Peyer's patch (tissue), 4 donors: ENCODE measurements at regions not wholly inside any gene's neighbourhood (a gene's known extent, or its start where the extent isn't known, plus 50 kb on each side); places are given as distances from the start of the nearest gene placed in this dataset.
"Not testable (repeated sequence)": the region's sequence is repeated elsewhere in the genome, so short reads cannot be mapped to it uniquely, and the experiment has no call there.

Source experiments
- DNase-seq, 3 donors: peaks; one replicate each; pipeline ENCODE4 v3.0.0-alpha.2; 2017 to 2019
- H3K27ac ChIP-seq, 4 donors: fragments of 200-600 bp; sonication (generic); one replicate each; pipeline ENCODE4 v1.5.1; 2016 to 2019
- H3K27me3 ChIP-seq, 2 donors: fragments of 200-600 bp; sonication (generic); one replicate each; pipeline ENCODE4 v1.5.1; 2019
- H3K36me3 ChIP-seq, 3 donors: fragments of 200-600 bp; sonication (generic); one replicate each; pipeline ENCODE4 v1.5.1; 2016 to 2019
- H3K4me1 ChIP-seq, 4 donors: fragments of 200-600 bp; sonication (generic); one replicate each; pipeline ENCODE4 v1.5.1; 2016 to 2019
- H3K4me3 ChIP-seq, 4 donors: fragments of 200-600 bp; sonication (generic); 1 replicate in 3 of 4; 2 replicates in 1 of 4; pipeline ENCODE4 v1.5.1; 2016 to 2019; ENCODE audit warnings: mild to moderate bottlenecking in 1 of 4
- H3K9me3 ChIP-seq, 4 donors: fragments of 200-600 bp; sonication (generic); one replicate each; pipeline ENCODE4 v1.5.1; 2016 to 2019; ENCODE audit warnings: mild to moderate bottlenecking in 1 of 4
- POLR2A ChIP-seq, 2 donors: fragments of 450-650 bp; IDR thresholded peaks; one replicate each; pipeline ENCODE4 v1.5.1; 2017; ENCODE audit warnings: antibody characterized with exemption in 2 of 2, mild to moderate bottlenecking in 2 of 2, moderate library complexity in 2 of 2
- TF ChIP-seq, protein P1 (sequence below), 6 experiments: fragments of 450-650 bp in 4 of 6; fragments of 200-600 bp in 2 of 6; sonication (generic) in 1 of 6; IDR thresholded peaks; one replicate each; pipeline ENCODE4 v1.5.1; 2017 to 2019; ENCODE audit warnings: antibody characterized with exemption in 6 of 6, mild to moderate bottlenecking in 3 of 6, moderate library complexity in 1 of 6

DNA sequence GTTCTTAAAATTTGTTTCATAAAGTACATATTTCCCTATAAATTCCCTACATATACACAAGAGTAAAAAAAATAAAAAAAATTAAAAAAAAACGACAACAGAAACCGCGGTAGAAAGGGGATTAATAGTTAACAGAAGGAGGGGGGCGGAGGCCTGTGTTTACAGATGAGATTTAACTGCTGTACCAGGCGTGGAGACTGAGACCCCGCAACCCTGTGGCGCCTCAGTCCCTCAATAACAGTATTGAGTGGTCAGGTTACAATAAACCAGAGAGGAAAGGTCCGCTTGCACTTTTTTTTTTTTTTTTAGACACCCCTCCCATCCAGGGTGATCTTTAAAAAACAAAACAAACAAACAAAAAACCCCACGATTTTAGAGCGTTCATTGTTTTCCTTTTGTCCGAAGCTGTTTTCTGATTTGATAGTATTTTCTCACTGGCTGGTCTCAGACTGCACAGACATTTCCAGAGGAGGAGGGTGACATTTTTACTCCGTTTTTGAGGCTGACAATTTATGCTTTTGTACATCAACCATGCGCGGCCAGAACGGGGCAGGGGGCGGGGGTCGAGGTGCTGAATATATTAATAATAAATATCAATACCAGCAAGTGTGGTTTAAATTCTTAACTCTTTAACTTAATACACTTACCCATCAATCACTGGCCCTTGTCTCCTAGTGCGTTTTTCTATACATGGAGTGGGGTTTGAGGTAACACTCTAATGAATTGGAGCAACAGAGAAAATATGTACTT lies 1223.9 kb downstream of the BRINP3 start:
- Histone ChIP-seq H3K36me3 (no peaks in the 10 kb centered on the region), H3K4me1 (no peaks in the 10 kb centered on the region), H3K4me3 (no peak overlapping the region), H3K27ac (no peak overlapping the region), H3K27me3 (no peaks in the 10 kb centered on the region), H3K9me3 (peaks cover 0 to 5% (median 0%) of the 10 kb centered on the region in 4 donors)
- TF ChIP-seq, protein P1, sequence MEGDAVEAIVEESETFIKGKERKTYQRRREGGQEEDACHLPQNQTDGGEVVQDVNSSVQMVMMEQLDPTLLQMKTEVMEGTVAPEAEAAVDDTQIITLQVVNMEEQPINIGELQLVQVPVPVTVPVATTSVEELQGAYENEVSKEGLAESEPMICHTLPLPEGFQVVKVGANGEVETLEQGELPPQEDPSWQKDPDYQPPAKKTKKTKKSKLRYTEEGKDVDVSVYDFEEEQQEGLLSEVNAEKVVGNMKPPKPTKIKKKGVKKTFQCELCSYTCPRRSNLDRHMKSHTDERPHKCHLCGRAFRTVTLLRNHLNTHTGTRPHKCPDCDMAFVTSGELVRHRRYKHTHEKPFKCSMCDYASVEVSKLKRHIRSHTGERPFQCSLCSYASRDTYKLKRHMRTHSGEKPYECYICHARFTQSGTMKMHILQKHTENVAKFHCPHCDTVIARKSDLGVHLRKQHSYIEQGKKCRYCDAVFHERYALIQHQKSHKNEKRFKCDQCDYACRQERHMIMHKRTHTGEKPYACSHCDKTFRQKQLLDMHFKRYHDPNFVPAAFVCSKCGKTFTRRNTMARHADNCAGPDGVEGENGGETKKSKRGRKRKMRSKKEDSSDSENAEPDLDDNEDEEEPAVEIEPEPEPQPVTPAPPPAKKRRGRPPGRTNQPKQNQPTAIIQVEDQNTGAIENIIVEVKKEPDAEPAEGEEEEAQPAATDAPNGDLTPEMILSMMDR (IDR thresholded peaks at IDR 0.05): no peak
- no peak for TF ChIP-seq POLR2A (IDR thresholded peaks at IDR 0.05)
- no peak for DNase-seq

DNA sequence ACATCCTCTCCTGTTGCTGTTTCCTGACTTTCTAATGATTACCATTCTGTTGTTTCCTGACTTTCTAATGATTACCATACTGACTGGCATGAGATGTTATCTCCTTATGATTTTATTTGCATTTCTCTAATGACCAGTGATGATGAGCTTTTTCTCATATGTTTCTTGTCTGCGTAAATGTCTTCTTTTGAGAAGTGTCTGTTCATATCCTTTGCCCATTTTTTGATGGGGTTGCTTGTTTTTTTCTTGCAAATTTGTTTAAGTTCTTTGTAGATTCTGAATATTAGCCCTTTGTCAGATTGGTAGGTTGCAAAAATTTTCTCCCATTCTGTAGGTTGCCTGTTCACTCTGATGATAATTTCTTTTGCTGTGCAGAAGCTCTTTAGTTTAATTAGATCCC lies 1216.5 kb downstream of the BRINP3 start:
- not testable (repeated sequence) for H3K9me3 ChIP-seq, H3K4me1 ChIP-seq

DNA sequence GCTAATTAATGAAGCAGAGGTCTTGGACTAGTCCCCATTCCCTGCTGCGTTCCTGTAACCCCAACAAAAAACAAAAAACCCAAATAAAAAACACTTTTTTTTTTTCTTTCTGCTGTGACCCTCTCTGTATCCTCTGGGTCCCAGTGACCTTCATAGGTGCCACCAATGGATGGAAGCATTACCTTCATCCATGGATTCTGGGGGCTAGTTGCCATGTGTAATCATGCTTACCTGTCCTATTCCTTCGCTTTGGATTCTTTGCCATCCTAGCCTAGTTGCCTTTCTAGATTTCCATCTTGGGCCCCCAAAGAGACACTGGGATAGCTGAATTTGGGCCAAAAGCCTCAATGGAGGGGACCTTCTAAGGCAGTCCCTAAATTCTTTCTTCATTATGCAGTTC lies 1208.7 kb downstream of the BRINP3 start:
- H3K9me3 ChIP-seq: peaks cover 0 to 10% (median 2%) of the 10 kb centered on the region in 4 donors
- TF ChIP-seq, protein P1 (IDR thresholded peaks at IDR 0.05): no peak
- TF ChIP-seq POLR2A (IDR thresholded peaks at IDR 0.05): no peak

More for the DNA sequence above, 1216.5 kb downstream of the BRINP3 start:
- H3K36me3 ChIP-seq, H3K4me3 ChIP-seq, H3K27me3 ChIP-seq, H3K27ac ChIP-seq, DNase-seq: not testable (repeated sequence)

DNA sequence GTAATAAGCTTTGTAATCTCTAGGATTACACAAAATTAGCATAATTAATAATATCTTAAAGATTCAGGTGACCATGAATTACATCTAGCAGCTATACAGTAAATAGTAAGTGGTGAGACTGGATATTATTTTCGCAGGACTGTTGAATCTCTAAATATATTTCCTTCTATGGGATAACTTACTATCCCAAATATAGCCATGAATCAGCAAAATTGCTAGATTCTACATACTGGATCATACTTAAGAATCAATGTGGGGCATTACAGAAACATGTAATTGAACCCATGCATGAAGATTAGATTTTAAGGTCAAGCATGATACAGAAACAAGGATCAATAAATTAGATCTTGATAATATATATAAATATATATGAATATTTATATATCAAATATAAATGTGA lies 1203.4 kb downstream of the BRINP3 start:
- Histone ChIP-seq H3K36me3 (no peaks in the 10 kb centered on the region), H3K4me3 (no peak overlapping the region), H3K9me3 (no peaks in the 10 kb centered on the region), H3K27me3 (no peaks in the 10 kb centered on the region), H3K27ac (no peak overlapping the region), H3K4me1 (no peaks in the 10 kb centered on the region)
- no peak for DNase-seq
- no peak for TF ChIP-seq POLR2A (IDR thresholded peaks at IDR 0.05)
- TF ChIP-seq, protein P1 (IDR thresholded peaks at IDR 0.05): no peak

More for the DNA sequence above, 1208.7 kb downstream of the BRINP3 start:
- Histone ChIP-seq H3K4me1 (no peaks in the 10 kb centered on the region), H3K36me3 (no peaks in the 10 kb centered on the region), H3K27me3 (no peaks in the 10 kb centered on the region), H3K27ac (no peak overlapping the region), H3K4me3 (no peak overlapping the region)
- no peak for DNase-seq

DNA sequence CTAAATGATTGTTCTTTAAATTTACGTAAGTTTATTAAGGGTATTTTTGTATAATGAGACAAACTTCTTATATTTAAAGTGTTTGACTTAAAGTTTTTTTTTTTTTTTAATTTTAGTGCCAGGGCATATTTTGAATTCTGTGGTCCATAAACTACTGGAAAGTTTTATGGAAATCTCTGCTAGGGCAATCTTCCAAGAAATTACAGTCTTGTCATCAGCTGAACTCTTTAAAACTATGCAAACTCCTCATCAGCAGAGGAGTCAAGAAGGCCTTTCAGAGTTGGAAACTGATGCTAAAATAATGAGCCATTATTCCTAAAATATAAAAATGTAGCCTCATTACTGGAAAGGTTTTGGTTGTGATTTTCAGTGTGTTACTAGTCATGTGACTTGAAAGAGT lies 1201.9 kb downstream of the BRINP3 start:
- TF ChIP-seq, protein P1 (IDR thresholded peaks at IDR 0.05): no peak
- no peak for TF ChIP-seq POLR2A (IDR thresholded peaks at IDR 0.05)

DNA sequence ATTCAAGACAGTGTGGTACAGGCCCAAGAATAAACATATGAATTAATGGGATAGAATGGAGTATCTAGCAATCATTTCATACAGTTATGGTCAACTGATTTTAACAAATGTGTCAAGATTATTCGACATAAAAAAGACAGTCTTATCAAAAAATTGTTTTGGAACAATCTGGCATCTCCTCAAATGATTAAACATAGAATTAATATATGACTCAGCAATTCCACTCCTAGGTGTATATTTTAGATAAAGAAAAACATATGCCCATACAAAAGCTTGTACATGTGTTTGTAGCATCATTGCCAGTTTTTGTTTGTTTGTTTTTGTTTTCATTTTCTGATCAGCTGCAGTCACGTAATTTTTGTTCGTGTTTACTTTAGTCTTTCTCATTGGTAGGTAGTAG lies 1188.3 kb downstream of the BRINP3 start:
- Histone ChIP-seq H3K4me1 (no peaks in the 10 kb centered on the region), H3K9me3 (no peaks in the 10 kb centered on the region), H3K36me3 (no peaks in the 10 kb centered on the region), H3K4me3 (no peak overlapping the region), H3K27ac (no peak overlapping the region), H3K27me3 (no peaks in the 10 kb centered on the region)
- TF ChIP-seq POLR2A (IDR thresholded peaks at IDR 0.05): no peak
- TF ChIP-seq, protein P1 (IDR thresholded peaks at IDR 0.05): no peak
- DNase-seq: no peak

More for the DNA sequence above, 1201.9 kb downstream of the BRINP3 start:
- no peak overlapping the region for H3K4me3 ChIP-seq
- DNase-seq: no peak
- H3K9me3 ChIP-seq: no peaks in the 10 kb centered on the region
- H3K27me3 ChIP-seq: no peaks in the 10 kb centered on the region
- H3K4me1 ChIP-seq: no peaks in the 10 kb centered on the region
- H3K36me3 ChIP-seq: no peaks in the 10 kb centered on the region
- H3K27ac ChIP-seq: no peak overlapping the region
